ENCODE measurements at regions not wholly inside any gene's neighbourhood (a gene's known extent, or its start where the extent isn't known, plus 50 kb on each side); places are given as distances from the start of the nearest gene placed in this dataset.

DNA sequence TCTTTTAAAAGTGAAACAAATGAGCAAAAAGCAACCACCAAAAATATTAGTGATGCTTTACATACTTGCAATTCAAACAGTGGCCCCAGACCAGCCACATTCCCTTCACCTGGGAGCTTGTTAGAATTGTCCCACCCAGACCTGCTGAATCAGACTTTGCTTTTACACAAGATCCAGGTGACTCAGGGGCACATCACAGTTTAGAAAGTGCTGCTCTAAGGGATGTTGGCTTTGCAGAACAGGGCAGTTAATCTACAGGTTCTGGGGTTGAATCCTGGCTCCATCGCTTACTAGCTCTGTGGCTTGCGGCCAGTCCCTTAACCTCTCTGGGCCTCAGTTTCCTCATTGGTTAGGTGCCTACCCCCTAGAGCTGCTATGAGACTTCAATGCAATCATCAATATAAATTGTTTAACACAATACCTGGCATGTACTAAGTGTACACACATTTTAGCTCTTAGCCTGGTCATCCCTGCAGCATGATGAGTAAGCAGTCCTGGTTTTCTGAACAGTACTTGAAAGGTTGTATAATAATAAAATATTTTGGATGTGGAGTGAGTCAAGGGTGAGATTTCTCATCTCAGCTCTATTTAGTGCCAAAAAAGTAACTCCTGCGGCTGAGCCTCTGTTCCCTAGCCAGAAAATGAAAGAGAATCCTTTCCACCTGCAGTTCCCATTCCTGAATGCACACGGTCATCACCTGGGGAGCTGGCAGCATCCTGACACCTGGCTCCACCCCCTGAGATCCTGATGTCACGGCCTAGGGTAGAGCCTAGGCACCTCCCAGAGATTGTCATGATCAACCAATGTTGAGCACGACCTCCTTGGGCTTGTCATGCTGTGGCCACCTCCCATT lies 162.7 kb downstream of the ANKRD60 start:
- DNase-seq (ENCODE audit: extremely low read depth, low read depth), result no peak
- no peak for TF ChIP-seq CTCF (IDR thresholded peaks at IDR 0.05; ENCODE audit: low read depth, low read length, missing control alignments)
- H3K4me3 ChIP-seq (replicated peaks; ENCODE audit: low read depth, low read length), result no peak overlapping the region

GRCh38 chr20:58064411-58065010 lies 163.9 kb downstream of the ANKRD60 start:
- H3K4me3 ChIP-seq (replicated peaks; ENCODE audit: low read depth, low read length), result no peak overlapping the region
- no peak for TF ChIP-seq CTCF (IDR thresholded peaks at IDR 0.05; ENCODE audit: low read depth, low read length, missing control alignments)
- no peak for DNase-seq (ENCODE audit: extremely low read depth, low read depth)

GRCh38 chr20:58059260-58059544 lies 169.3 kb downstream of the ANKRD60 start:
- no peak overlapping the region for H3K4me3 ChIP-seq (replicated peaks; ENCODE audit: low read depth, low read length)
- no peak for DNase-seq (ENCODE audit: extremely low read depth, low read depth)
- no peak for TF ChIP-seq CTCF (IDR thresholded peaks at IDR 0.05; ENCODE audit: low read depth, low read length, missing control alignments)

- H3K4me3 ChIP-seq (replicated peaks; ENCODE audit: low read depth, low read length), result no peak overlapping the region
- no peak for TF ChIP-seq CTCF (IDR thresholded peaks at IDR 0.05; ENCODE audit: low read depth, low read length, missing control alignments)
- no peak for DNase-seq (ENCODE audit: extremely low read depth, low read depth)
Observed at GRCh38 chr20:58058421-58059259, 169.8 kb downstream of the ANKRD60 start.

- no peak overlapping the region for H3K4me3 ChIP-seq (replicated peaks; ENCODE audit: low read depth, low read length)
- no peak for DNase-seq (ENCODE audit: extremely low read depth, low read depth)
- no peak for TF ChIP-seq CTCF (IDR thresholded peaks at IDR 0.05; ENCODE audit: low read depth, low read length, missing control alignments)
Observed at GRCh38 chr20:58056921-58057686, 171.3 kb downstream of the ANKRD60 start.

DNA sequence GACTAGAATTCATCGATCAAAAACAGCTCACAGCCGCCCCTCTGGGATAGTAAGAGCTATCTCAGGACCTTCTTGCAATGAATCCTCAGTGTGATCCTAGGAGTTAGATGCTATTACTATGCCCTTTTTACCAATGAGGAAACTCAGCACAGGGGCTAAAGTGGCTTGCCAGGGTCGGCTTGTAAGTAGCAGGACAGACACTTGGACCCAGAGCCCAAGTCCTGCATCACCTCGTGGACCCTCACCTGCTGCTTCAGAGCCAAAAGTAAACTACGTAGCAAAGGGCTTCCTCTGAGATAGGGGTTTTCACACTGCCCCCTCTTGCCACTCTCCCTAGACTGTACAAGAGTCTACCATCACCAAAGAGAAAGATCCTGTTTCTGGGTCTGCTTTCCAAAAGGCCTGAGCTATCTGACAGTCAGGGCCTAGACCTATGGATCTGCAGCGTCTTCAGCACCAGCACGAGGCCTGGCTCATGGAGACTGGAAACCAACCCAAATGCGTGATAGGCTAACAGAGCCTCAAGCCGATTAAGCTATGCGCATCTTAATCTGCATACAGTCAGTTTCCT lies 172.3 kb downstream of the ANKRD60 start:
- no peak overlapping the region for H3K4me3 ChIP-seq (replicated peaks; ENCODE audit: low read depth, low read length)
- TF ChIP-seq CTCF (IDR thresholded peaks at IDR 0.05; ENCODE audit: low read depth, low read length, missing control alignments), result no peak
- DNase-seq (ENCODE audit: extremely low read depth, low read depth), result no peak

All from HFF-Myc (cell line).